B cell (primary cell): ENCODE measurements at regions not wholly inside any gene's neighbourhood (a gene's known extent, or its start where the extent isn't known, plus 50 kb on each side); places are given as distances from the start of the nearest gene placed in this dataset.

Experiments
- ATAC-seq: fragments of 200-7000 bp; cut with Tn5 transposase; one replicate; pipeline ENCODE4 v1.10.0; 2021; ENCODE audit warnings: low read depth, mild to moderate bottlenecking, moderate number of reproducible peaks, moderate library complexity
- CTCF ChIA-PET: fragments of 350-600 bp; sonication (Branson Sonifier 250); formaldehyde crosslinking; loops from one replicate; lab custom pipeline; 2021; ENCODE audit warnings: antibody characterized with exemption, inconsistent platforms; lab: Charles Lee
- POLR2A ChIA-PET: fragments of 350-600 bp; sonication (Branson Sonifier 250); formaldehyde crosslinking; loops from one replicate; lab custom pipeline; 2021; ENCODE audit warnings: antibody characterized with exemption; lab: Charles Lee
- DNase-seq: peaks from one replicate; pipeline ENCODE4 v3.0.0; 2013
- H2AFZ ChIP-seq: 2 replicates; pipeline ENCODE4 v1.6.1; 2012; ENCODE audit warnings: mild to moderate bottlenecking, low read depth, low read length; ENCODE audit not compliant: insufficient read depth, poor library complexity, severe bottlenecking
- H3K27ac ChIP-seq, 2 donors: 1 replicate in 1 of 2; 2 replicates in 1 of 2; pipeline ENCODE4 v1.5.1; 2012 to 2013; ENCODE audit warnings: low read length in 2 of 2, mild to moderate bottlenecking in 2 of 2, moderate library complexity in 1 of 2
- H3K27me3 ChIP-seq, 4 experiments: fragments of 200-600 bp in 1 of 4; sonication (generic) in 1 of 4; replicated peaks in 1 of 4; 1 replicate in 2 of 4; 2 replicates in 2 of 4; pipeline versions ENCODE4 v1.6.1 to v1.7.0; 2013 to 2016; ENCODE audit warnings: low read length in 3 of 4, mild to moderate bottlenecking in 2 of 4, mixed read lengths in 1 of 4, moderate library complexity in 1 of 4; ENCODE audit not compliant: insufficient read depth in 4 of 4, control insufficient read depth in 3 of 4; ENCODE audit errors: control extremely low read depth in 1 of 4
- H3K36me3 ChIP-seq, 2 experiments: replicated peaks in 1 of 2; 1 replicate in 1 of 2; 2 replicates in 1 of 2; pipeline versions ENCODE4 v1.6.1 to v1.7.1; 2013; ENCODE audit warnings: low read length in 1 of 2; ENCODE audit not compliant: insufficient read depth in 2 of 2, control insufficient read depth in 1 of 2; ENCODE audit errors: control extremely low read depth in 1 of 2, extremely low read depth in 1 of 2
- H3K4me1 ChIP-seq, 2 donors: fragments of 200-600 bp in 1 of 2; sonication (generic) in 1 of 2; 1 replicate in 1 of 2; 2 replicates in 1 of 2; pipeline versions ENCODE4 v1.5.1 to v1.6.1; 2013 to 2017; ENCODE audit warnings: low read length in 2 of 2; ENCODE audit not compliant: control insufficient read depth in 2 of 2, insufficient read depth in 2 of 2
- H3K4me2 ChIP-seq: replicated peaks from 2 replicates; pipeline ENCODE3; 2012; ENCODE audit warnings: mild to moderate bottlenecking, low read depth, low read length; ENCODE audit not compliant: poor library complexity, severe bottlenecking
- H3K4me3 ChIP-seq, 5 experiments: fragments of 200-600 bp in 1 of 5; sonication (generic) in 1 of 5; 1 replicate in 3 of 5; 2 replicates in 2 of 5; pipeline versions ENCODE4 v1.5.1 to v1.7.0; 2011 to 2016; ENCODE audit warnings: low read length in 4 of 5, mild to moderate bottlenecking in 4 of 5, low read depth in 2 of 5, control low read depth in 1 of 5, moderate library complexity in 1 of 5; ENCODE audit not compliant: insufficient read depth in 1 of 5; ENCODE audit errors: control extremely low read depth in 1 of 5, extremely low read depth in 1 of 5
- H3K79me2 ChIP-seq: fragments of 200-600 bp; sonication (generic); one replicate; pipeline ENCODE4 v1.6.0; 2016; ENCODE audit warnings: low read length; ENCODE audit not compliant: control insufficient read depth, insufficient read depth
- H3K9ac ChIP-seq: fragments of 200-600 bp; sonication (generic); 2 replicates; pipeline ENCODE4 v1.6.1; 2017; ENCODE audit warnings: mild to moderate bottlenecking, low read length, moderate library complexity
- H3K9me3 ChIP-seq, 3 donors: one replicate each; pipeline versions ENCODE4 v1.6.1 to v1.7.1; 2013; ENCODE audit warnings: low read length in 2 of 3; ENCODE audit not compliant: control insufficient read depth in 2 of 3, insufficient read depth in 1 of 3; ENCODE audit errors: control extremely low read depth in 1 of 3
- H4K20me1 ChIP-seq: 2 replicates; pipeline ENCODE4 v1.6.0; 2012; ENCODE audit warnings: mild to moderate bottlenecking, low read length; ENCODE audit not compliant: insufficient read depth, control insufficient read depth, poor library complexity, severe bottlenecking
- H3K27ac Mint-ChIP-seq: one replicate; pipeline ENCODE4 v1.8.0; 2021; ENCODE audit warnings: mixed read lengths
- H3K27me3 Mint-ChIP-seq: one replicate; pipeline ENCODE4 v1.8.0; 2021; ENCODE audit warnings: mixed read lengths
- H3K4me1 Mint-ChIP-seq: one replicate; pipeline ENCODE4 v1.8.0; 2021; ENCODE audit warnings: mixed read lengths
- H3K4me3 Mint-ChIP-seq: one replicate; pipeline ENCODE4 v1.8.0; 2021; ENCODE audit warnings: mixed read lengths
- H3K9me3 Mint-ChIP-seq: one replicate; pipeline ENCODE4 v1.8.0; 2022; ENCODE audit warnings: mixed read lengths; ENCODE audit not compliant: insufficient read depth
- EZH2 ChIP-seq: IDR thresholded peaks from 2 replicates; pipeline ENCODE4 v1.6.1; 2012; ENCODE audit warnings: borderline replicate concordance, low read depth, mild to moderate bottlenecking, moderate library complexity, low read length; ENCODE audit not compliant: insufficient read depth, poor library complexity, severe bottlenecking
- WGBS: methylation state at CpG from one replicate; pipeline ENCODE4 v1.1.5; 2013; ENCODE audit warnings: missing lambda C conversion rate; ENCODE audit not compliant: insufficient coverage; 5-methylcytosine and 5-hydroxymethylcytosine counted together
- intact Hi-C: fragments of 100-400 bp; cut with micrococcal nuclease; formaldehyde crosslinking; loops from one replicate; pipeline ENCODE4 v1.10.0; 2022
- TF ChIP-seq, protein P1 (sequence below): fragments of 200-600 bp; IDR thresholded peaks from one replicate; pipeline ENCODE4 v1.8.0; 2022; ENCODE audit warnings: antibody characterized with exemption, mild to moderate bottlenecking

DNA sequence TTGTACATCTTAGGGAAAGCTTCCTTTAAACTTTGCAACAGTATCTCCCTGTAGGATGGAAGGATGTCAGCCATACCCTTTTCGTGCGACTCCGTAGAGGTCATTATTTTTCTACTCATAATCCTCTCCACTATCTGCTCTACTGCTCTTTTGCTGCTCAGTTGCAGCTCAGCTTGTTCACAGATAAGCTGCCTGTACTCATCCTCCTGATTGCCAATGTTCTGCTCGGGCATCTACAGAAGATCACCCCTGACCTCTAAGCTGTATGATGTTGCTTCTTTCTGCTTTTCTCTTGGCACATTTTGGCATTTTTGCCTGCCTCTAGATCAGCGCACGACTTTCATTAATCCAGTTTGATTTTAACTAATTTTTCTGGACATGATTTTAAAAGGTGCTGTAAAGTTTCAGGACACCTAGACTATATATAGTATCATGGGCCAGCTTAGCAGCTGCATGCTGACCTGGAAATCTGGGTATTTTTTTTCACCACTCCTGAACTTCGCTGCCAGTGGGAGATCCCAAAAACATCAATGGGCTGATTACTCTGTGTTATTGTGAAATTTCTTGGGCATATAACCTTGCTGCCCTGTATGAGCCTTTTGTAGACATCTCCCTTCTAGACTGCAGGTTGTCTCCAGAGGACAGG, 131.2 kb upstream of the ZNF608 start:
- POLR2A ChIA-PET = no interaction called here
- intact Hi-C loops = no loop called here

DNA sequence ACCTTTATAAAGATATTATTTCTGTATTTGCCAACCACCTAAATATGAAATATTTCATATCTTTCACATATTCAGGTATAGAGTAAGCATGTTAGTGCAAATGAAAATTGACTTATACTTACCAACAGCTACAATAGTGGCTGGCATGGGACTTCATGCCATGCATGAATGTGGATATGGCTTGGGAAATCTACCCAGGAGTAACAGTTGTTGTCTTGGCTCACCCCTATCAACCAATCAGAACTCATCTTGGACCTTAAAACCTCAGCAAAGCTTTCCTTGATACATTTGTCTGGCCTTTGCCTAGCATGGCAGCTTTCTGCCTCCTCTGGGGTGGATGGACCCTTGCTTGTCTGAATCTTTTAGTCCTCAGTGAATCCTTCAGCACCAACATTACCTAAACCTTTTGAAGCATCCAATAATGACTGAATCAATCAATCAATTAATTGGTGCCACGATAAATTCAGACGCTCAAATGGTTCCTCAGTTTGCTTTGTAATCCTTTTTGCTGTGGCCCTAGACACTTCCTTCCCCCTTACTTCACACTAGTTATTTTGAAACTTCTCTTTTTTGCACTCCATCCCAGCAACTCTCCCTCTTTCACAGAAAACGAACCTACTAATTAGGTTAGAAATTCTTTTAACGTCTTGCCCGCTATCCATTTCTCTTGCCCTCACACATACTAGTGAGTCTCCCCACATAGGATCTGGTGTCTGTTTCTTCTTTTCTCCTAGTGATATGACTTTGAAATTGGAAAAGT, 132.3 kb upstream of the ZNF608 start:
- no peak for DNase-seq
- no peak overlapping the region for H2AFZ ChIP-seq

More for the DNA sequence above, 131.2 kb upstream of the ZNF608 start:
- Mint-ChIP-seq H3K4me1 (peaks cover 10% of the 10 kb centered on the region), H3K27ac (no peak overlapping the region), H3K4me3 (no peak overlapping the region), H3K9me3 (no peaks in the 10 kb centered on the region), H3K27me3 (no peaks in the 10 kb centered on the region)
- H3K4me3 ChIP-seq = no peak overlapping the region
- no peak overlapping the region for H3K9ac ChIP-seq
- H3K79me2 ChIP-seq = no peaks in the 10 kb centered on the region
- peaks cover 9 to 13% of the 10 kb centered on the region in 2 donors for H3K4me1 ChIP-seq
- H3K27me3 ChIP-seq = no peaks in the 10 kb centered on the region
- no peak overlapping the region for H3K27ac ChIP-seq
- no peaks in the 10 kb centered on the region for H4K20me1 ChIP-seq
- WGBS = 98% methylated on average over 5 of the region's 7 CpGs
- no peaks in the 10 kb centered on the region for H3K9me3 ChIP-seq
- DNase-seq = no peak
- H3K36me3 ChIP-seq = no peaks in the 10 kb centered on the region
- no peak for ATAC-seq
- no peak overlapping the region for H3K4me2 ChIP-seq
- no peak overlapping the region for H2AFZ ChIP-seq
- TF ChIP-seq EZH2 = no peak
- TF ChIP-seq, protein P1, sequence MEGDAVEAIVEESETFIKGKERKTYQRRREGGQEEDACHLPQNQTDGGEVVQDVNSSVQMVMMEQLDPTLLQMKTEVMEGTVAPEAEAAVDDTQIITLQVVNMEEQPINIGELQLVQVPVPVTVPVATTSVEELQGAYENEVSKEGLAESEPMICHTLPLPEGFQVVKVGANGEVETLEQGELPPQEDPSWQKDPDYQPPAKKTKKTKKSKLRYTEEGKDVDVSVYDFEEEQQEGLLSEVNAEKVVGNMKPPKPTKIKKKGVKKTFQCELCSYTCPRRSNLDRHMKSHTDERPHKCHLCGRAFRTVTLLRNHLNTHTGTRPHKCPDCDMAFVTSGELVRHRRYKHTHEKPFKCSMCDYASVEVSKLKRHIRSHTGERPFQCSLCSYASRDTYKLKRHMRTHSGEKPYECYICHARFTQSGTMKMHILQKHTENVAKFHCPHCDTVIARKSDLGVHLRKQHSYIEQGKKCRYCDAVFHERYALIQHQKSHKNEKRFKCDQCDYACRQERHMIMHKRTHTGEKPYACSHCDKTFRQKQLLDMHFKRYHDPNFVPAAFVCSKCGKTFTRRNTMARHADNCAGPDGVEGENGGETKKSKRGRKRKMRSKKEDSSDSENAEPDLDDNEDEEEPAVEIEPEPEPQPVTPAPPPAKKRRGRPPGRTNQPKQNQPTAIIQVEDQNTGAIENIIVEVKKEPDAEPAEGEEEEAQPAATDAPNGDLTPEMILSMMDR = no peak
- CTCF ChIA-PET = no interaction called here

More for the DNA sequence above, 132.3 kb upstream of the ZNF608 start:
- H3K79me2 ChIP-seq = no peaks in the 10 kb centered on the region
- H3K9me3 ChIP-seq = no peaks in the 10 kb centered on the region
- no peak for ATAC-seq
- peak overlapping the region; percentile 34 for H3K4me2 ChIP-seq
- ChIA-PET POLR2A (no interaction called here), CTCF (no interaction called here)
- H3K36me3 ChIP-seq = no peaks in the 10 kb centered on the region
- no peak overlapping the region for H3K4me3 ChIP-seq
- H3K4me3 Mint-ChIP-seq = no peak overlapping the region
- WGBS = 4% methylated on average over 2 of the region's 5 CpGs
- no peaks in the 10 kb centered on the region for H3K9me3 Mint-ChIP-seq
- no peaks in the 10 kb centered on the region for H4K20me1 ChIP-seq
- H3K4me1 ChIP-seq = peaks cover 9 to 13% of the 10 kb centered on the region in 2 donors
- H3K27me3 Mint-ChIP-seq = no peaks in the 10 kb centered on the region
- TF ChIP-seq, protein P1 = no peak
- TF ChIP-seq EZH2 = no peak
- H3K27ac ChIP-seq = no peak overlapping the region
- no peak overlapping the region for H3K27ac Mint-ChIP-seq
- no peaks in the 10 kb centered on the region for H3K27me3 ChIP-seq
- no peak overlapping the region for H3K9ac ChIP-seq
- intact Hi-C loops = no loop called here
- H3K4me1 Mint-ChIP-seq = peaks cover 10% of the 10 kb centered on the region
